Stomach smooth muscle (tissue), 2 donors: ENCODE measurements at regions not wholly inside any gene's neighbourhood (a gene's known extent, or its start where the extent isn't known, plus 50 kb on each side); places are given as distances from the start of the nearest gene placed in this dataset.

Experiments
- H3K27ac ChIP-seq: one replicate; pipeline ENCODE4 v1.7.0; 2013; ENCODE audit warnings: mild to moderate bottlenecking, low read length, inconsistent platforms
- H3K27me3 ChIP-seq, 2 donors: one replicate each; pipeline ENCODE4 v1.7.0; 2013; ENCODE audit warnings: low read length in 2 of 2; ENCODE audit not compliant: insufficient read depth in 2 of 2, control insufficient read depth in 1 of 2
- H3K36me3 ChIP-seq, 2 donors: one replicate each; pipeline ENCODE4 v1.7.0; 2013; ENCODE audit warnings: low read length in 2 of 2; ENCODE audit not compliant: control insufficient read depth in 2 of 2, insufficient read depth in 2 of 2
- H3K4me1 ChIP-seq: one replicate; pipeline ENCODE4 v1.7.0; 2013; ENCODE audit warnings: low read length; ENCODE audit not compliant: control insufficient read depth, insufficient read depth
- H3K4me3 ChIP-seq, 2 donors: one replicate each; pipeline ENCODE4 v1.7.0; 2013; ENCODE audit warnings: low read length in 2 of 2
- H3K9ac ChIP-seq, 2 donors: one replicate each; pipeline ENCODE4 v1.7.0; 2013; ENCODE audit warnings: low read length in 2 of 2, mild to moderate bottlenecking in 1 of 2
- H3K9me3 ChIP-seq, 2 donors: one replicate each; pipeline ENCODE4 v1.7.0; 2013; ENCODE audit warnings: low read length in 2 of 2; ENCODE audit not compliant: control insufficient read depth in 2 of 2
- donor health status: healthy.
- donor health status: Pancreatic carcinoma.

GRCh38 chr2:172279214-172279613 is 148.2 kb upstream of the ITGA6 start:
- Histone ChIP-seq H3K9ac (no peak overlapping the region), H3K4me3 (no peak overlapping the region), H3K27me3 (no peaks in the 10 kb centered on the region), H3K27ac (no peak overlapping the region), H3K4me1 (no peaks in the 10 kb centered on the region), H3K9me3 (peaks cover 0 to 3% of the 10 kb centered on the region in 2 donors), H3K36me3 (no peaks in the 10 kb centered on the region)

DNA sequence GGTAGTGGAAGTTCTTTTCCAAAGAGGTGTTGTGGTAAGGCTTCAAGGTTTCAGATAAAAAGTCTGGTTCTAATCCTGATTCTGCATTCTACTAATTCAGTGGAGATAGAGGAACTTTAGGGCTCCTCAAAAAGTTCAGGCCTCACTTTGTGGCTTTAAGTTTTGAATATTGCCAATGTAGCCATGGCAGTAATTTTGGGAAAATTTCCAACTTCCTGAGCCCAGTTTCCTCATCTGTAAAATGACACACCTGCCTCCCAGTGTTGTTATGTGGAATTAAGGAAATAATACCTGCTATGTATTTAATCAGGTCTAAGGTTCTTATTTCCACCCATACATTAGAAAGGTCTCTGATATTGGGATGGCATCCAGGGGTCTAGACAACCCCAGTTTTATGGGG is 147.6 kb upstream of the ITGA6 start:
- Histone ChIP-seq H3K4me1 (no peaks in the 10 kb centered on the region), H3K27ac (no peak overlapping the region), H3K9ac (no peak overlapping the region), H3K36me3 (no peaks in the 10 kb centered on the region), H3K4me3 (no peak overlapping the region), H3K9me3 (peaks cover 0 to 3% of the 10 kb centered on the region in 2 donors), H3K27me3 (no peaks in the 10 kb centered on the region)

- H3K9ac ChIP-seq, result no peak overlapping the region
- peaks cover 0 to 3% of the 10 kb centered on the region in 2 donors for H3K9me3 ChIP-seq
- no peak overlapping the region for H3K4me3 ChIP-seq
- H3K36me3 ChIP-seq, result no peaks in the 10 kb centered on the region
- H3K27me3 ChIP-seq, result no peaks in the 10 kb centered on the region
- no peak overlapping the region for H3K27ac ChIP-seq
- H3K4me1 ChIP-seq, result no peaks in the 10 kb centered on the region
Observed at GRCh38 chr2:172280571-172281361, 146.6 kb upstream of the ITGA6 start.

DNA sequence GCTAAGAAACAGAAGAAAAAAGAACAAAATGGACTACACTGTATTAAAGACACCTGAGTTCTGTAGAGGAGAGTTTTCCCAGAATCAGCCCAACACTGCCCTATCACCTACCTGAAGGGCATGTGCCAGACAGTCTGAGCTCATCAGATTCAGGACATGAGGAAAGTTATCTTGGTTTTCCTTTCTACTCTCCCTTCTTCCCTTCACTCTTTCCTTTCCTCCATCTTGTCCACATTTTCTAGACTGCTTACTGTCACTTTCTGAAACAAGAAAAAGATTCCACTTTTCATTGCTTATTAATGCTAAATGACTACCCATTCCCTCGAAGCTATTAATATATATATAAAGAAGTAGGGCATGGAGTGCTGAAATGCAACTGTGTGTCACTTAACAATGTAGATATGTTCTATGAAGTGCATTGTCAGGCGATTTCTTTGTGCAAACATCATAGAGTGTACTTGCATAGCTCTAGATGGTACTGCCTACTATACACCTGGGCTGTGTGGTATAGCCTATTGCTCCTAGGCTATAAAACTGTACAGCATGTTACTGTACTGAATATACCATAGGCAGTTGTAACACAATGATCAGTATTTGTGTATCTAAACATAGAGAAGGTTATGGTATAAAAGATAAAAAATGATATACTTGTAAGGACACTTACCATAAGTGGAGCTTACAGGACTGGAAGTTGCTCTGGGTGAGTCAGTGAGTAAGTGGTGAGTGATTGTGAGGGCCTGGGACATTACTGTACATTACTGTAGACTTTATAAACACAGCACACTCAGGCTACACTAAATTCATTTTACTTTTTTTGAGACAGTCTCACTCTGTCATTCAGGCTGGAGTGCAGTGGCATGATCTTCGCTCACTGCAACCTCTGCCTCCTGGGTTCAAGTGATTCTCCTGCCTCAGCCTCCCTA is 145.5 kb upstream of the ITGA6 start:
- no peak overlapping the region for H3K27ac ChIP-seq
- no peaks in the 10 kb centered on the region for H3K4me1 ChIP-seq
- no peaks in the 10 kb centered on the region for H3K27me3 ChIP-seq
- no peaks in the 10 kb centered on the region for H3K36me3 ChIP-seq
- H3K4me3 ChIP-seq, result no peak overlapping the region
- H3K9ac ChIP-seq, result no peak overlapping the region
- H3K9me3 ChIP-seq, result peaks cover 0 to 2% of the 10 kb centered on the region in 2 donors

DNA sequence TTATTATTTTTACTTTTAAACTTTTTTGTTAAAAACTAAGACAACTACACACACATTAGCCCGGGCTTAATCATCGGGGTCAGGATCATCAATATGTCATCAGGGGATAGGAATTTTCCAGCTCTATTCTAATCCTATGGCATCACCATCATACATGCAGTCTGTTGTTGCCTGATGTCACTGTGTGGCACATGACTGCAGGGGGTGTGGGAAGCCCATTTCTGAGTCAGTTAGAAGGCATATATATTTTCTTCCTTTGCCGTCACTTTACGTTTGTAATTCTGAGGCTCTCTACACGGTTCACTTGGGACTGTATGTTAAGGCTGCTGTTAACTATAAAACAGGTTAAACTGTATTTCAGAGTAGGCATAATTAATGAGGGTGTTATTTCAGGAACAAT is 144.4 kb upstream of the ITGA6 start:
- no peak overlapping the region for H3K27ac ChIP-seq
- H3K27me3 ChIP-seq, result no peaks in the 10 kb centered on the region
- H3K9ac ChIP-seq, result no peak overlapping the region
- no peak overlapping the region for H3K4me3 ChIP-seq
- no peaks in the 10 kb centered on the region for H3K36me3 ChIP-seq
- no peaks in the 10 kb centered on the region for H3K4me1 ChIP-seq
- no peaks in the 10 kb centered on the region for H3K9me3 ChIP-seq

DNA sequence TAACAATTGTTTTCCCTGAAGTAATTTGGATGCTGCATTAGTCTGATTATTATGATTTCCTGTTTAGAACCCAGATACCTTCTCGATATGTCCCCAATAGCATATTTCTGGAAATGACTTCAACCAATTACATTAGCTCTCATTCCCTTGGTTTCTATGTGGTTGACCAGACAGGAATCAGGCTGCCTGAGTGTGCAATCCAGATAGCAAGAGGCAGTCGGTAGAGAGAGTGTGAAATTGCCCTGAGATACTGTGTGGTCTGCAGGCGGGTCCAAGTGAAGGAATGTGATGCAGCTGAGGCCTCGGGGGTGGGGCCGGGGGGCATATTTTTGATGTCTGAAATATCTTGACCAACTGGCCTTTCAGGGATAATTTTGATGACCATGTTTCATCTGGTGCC is 143.9 kb upstream of the ITGA6 start:
- Histone ChIP-seq H3K4me1 (no peaks in the 10 kb centered on the region), H3K36me3 (no peaks in the 10 kb centered on the region), H3K9me3 (no peaks in the 10 kb centered on the region), H3K27me3 (no peaks in the 10 kb centered on the region), H3K9ac (no peak overlapping the region), H3K27ac (no peak overlapping the region), H3K4me3 (no peak overlapping the region)

DNA sequence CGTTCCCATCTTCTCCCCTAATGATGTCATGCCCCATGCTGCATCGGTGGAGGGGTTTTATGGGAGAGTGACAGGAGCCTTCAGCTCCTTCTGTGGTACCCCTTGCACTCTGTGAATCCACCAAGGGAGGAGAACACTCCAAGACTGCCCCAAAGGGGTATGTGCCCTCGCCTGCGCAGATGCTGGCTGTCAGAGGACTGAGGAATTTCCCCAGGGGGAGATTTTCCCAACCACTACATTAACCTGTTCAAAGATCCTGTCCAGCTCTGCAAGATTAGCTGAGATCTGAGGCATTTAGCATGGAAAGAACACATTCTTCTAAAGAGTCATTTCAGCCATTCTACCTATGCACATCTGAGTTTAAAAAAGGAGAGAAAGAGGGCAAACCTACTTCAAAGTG is 143.2 kb upstream of the ITGA6 start:
- no peaks in the 10 kb centered on the region for H3K36me3 ChIP-seq
- H3K9me3 ChIP-seq, result no peaks in the 10 kb centered on the region
- no peaks in the 10 kb centered on the region for H3K27me3 ChIP-seq
- H3K4me1 ChIP-seq, result no peaks in the 10 kb centered on the region
- no peak overlapping the region for H3K27ac ChIP-seq
- no peak overlapping the region for H3K4me3 ChIP-seq
- no peak overlapping the region for H3K9ac ChIP-seq

DNA sequence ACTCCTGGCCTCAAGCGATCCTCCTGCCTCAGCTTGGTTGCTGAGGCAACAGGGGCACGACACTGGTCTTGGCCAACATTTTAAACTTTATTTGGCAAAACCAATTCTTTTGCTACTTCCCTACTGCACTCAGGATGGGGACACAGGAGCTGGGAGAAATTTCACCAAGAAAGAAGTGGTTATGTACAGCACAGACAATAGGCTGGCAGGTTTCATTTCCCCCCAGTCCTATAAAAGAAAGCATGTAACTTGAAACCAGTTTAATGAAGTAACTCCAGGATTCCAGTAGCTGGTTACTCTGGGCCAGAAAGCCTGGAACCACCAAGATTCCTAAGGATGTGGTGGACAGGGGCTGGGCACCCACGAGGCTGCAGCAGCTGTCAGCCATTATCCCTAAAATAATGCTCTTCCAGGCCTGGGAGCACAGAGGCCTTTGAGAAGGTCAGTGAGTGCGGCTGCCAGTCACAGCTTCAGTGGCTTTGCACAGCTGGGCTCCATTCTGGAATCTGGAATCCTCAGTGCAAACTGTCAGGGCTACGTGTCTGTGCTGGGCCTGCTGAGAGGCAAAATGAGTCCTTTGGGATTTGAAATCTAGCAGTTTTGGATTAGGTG is 142.3 kb upstream of the ITGA6 start:
- Histone ChIP-seq H3K4me3 (no peak overlapping the region), H3K9me3 (no peaks in the 10 kb centered on the region), H3K9ac (no peak overlapping the region), H3K27ac (no peak overlapping the region), H3K36me3 (no peaks in the 10 kb centered on the region), H3K27me3 (no peaks in the 10 kb centered on the region), H3K4me1 (no peaks in the 10 kb centered on the region)

DNA sequence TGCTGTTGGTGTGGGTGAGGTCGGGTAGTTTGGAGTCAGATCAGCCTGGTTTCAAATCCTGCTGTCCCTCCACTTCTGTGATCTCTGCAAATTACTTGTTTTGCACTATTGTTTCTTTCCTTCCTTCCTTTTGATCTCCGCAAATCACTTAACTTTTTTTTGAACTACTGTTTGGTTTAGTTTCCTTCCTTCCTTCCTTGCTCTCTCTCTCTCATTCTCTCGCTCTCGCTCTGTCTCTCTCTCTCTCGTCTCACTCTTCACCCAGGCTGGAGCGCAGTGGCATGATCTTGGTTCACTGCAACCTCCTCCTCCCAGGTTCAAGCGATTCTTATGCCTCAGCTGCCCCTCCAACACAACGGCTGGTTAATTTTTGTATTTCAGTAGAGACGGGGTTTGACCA is 141.6 kb upstream of the ITGA6 start:
- H3K9me3 ChIP-seq, result no peaks in the 10 kb centered on the region
- H3K9ac ChIP-seq, result no peak overlapping the region
- no peaks in the 10 kb centered on the region for H3K36me3 ChIP-seq
- H3K27ac ChIP-seq, result no peak overlapping the region
- no peak overlapping the region for H3K4me3 ChIP-seq
- H3K27me3 ChIP-seq, result no peaks in the 10 kb centered on the region
- H3K4me1 ChIP-seq, result no peaks in the 10 kb centered on the region

- Histone ChIP-seq H3K4me1 (no peaks in the 10 kb centered on the region), H3K9ac (no peak overlapping the region), H3K27me3 (no peaks in the 10 kb centered on the region), H3K27ac (no peak overlapping the region), H3K36me3 (no peaks in the 10 kb centered on the region), H3K4me3 (no peak overlapping the region), H3K9me3 (no peaks in the 10 kb centered on the region)
Observed at GRCh38 chr2:172287190-172287589, 140.2 kb upstream of the ITGA6 start.
